Panc1 (cell line): ENCODE measurements at regions not wholly inside any gene's neighbourhood (a gene's known extent, or its start where the extent isn't known, plus 50 kb on each side); places are given as distances from the start of the nearest gene placed in this dataset.

Experiments
- ATAC-seq: fragments of 200-7000 bp; cut with Tn5 transposase; 2 replicates; pipeline ENCODE4 v1.9.1; 2020; ENCODE audit warnings: mild to moderate bottlenecking, moderate library complexity
- BruUV-seq: library from RNA; stranded (reverse); fragments of 400-500 nt; replicated peaks from 2 replicates; lab custom pipeline; 2021; lab: Mats Ljungman, UMichigan
- CTCF ChIA-PET: fragments of 300-600 bp; sonication (Branson Sonifier 250); formaldehyde crosslinking; loops from one replicate; lab custom pipeline; 2022; ENCODE audit warnings: antibody characterized with exemption; lab: Charles Lee
- POLR2A ChIA-PET: fragments of 300-600 bp; sonication (Branson Sonifier 250); formaldehyde crosslinking; loops from one replicate; lab custom pipeline; 2022; ENCODE audit warnings: antibody characterized with exemption; lab: Charles Lee
- DNase-seq: peaks from one replicate; pipeline ENCODE4 v3.0.0-alpha.2; 2010; ENCODE audit warnings: low read depth, low spot score
- H3K27ac ChIP-seq: 2 replicates; pipeline ENCODE4 v1.5.1; 2011; ENCODE audit warnings: mild to moderate bottlenecking, low read length, inconsistent platforms
- H3K27me3 ChIP-seq: fragments of 200-500 bp; sonication (Bioruptor generic); 2 replicates; pipeline ENCODE4 v1.6.0; 2014; ENCODE audit warnings: low read length, inconsistent platforms; ENCODE audit not compliant: control insufficient read depth, insufficient read depth
- H3K36me3 ChIP-seq: fragments of 200-500 bp; sonication (Bioruptor generic); 2 replicates; pipeline ENCODE4 v1.5.1; 2014; ENCODE audit warnings: inconsistent platforms, mild to moderate bottlenecking, low read length, moderate library complexity; ENCODE audit not compliant: control insufficient read depth, insufficient read depth
- H3K4me1 ChIP-seq: 2 replicates; pipeline ENCODE4 v1.5.1; 2011; ENCODE audit warnings: inconsistent platforms, mild to moderate bottlenecking, low read length, moderate library complexity; ENCODE audit not compliant: control insufficient read depth, insufficient read depth
- H3K4me3 ChIP-seq, 2 experiments: 2 replicates each; pipeline ENCODE4 v1.5.1; 2011 to 2012; ENCODE audit warnings: low read depth in 2 of 2, low read length in 2 of 2, mild to moderate bottlenecking in 2 of 2, inconsistent platforms in 1 of 2, moderate library complexity in 1 of 2
- H3K9me3 ChIP-seq: fragments of 200-500 bp; sonication (Bioruptor generic); 2 replicates; pipeline ENCODE4 v1.5.1; 2014; ENCODE audit warnings: low read depth, mild to moderate bottlenecking, inconsistent platforms, low read length, moderate library complexity; ENCODE audit not compliant: control insufficient read depth, insufficient read depth
- CTCF ChIP-seq: fragments of 450-650 bp; IDR thresholded peaks from 2 replicates; pipeline ENCODE4 v1.5.1; 2017; ENCODE audit warnings: mild to moderate bottlenecking
- POLR2AphosphoS5 ChIP-seq: IDR thresholded peaks from 2 replicates; pipeline ENCODE4 v1.6.1; 2012; ENCODE audit warnings: mild to moderate bottlenecking, low read depth, low read length, moderate library complexity
- REST ChIP-seq, 2 experiments: IDR thresholded peaks; 2 replicates each; pipeline ENCODE4 v1.6.1; 2011 to 2012; ENCODE audit warnings: low read depth in 2 of 2, control low read depth in 1 of 2, low read length in 1 of 2, mild to moderate bottlenecking in 1 of 2, moderate library complexity in 1 of 2; ENCODE audit not compliant: insufficient read depth in 1 of 2
- SIN3A ChIP-seq: IDR thresholded peaks from 2 replicates; pipeline ENCODE4 v1.6.1; 2012; ENCODE audit warnings: low read depth, mild to moderate bottlenecking, low read length, moderate library complexity, borderline replicate concordance; ENCODE audit not compliant: insufficient read depth
- TCF7L2 ChIP-seq: IDR thresholded peaks from 2 replicates; pipeline ENCODE4 v1.6.1; 2011; ENCODE audit warnings: mild to moderate bottlenecking, low read depth, low read length, inconsistent platforms
- in situ Hi-C: cut with HindIII; loops from 2 replicates; pipeline ENCODE4 v1.10.0; 2016; ENCODE audit warnings: low sequenced_read_pairs, low pct_unique_long_range_greater_than_20kb
- intact Hi-C: fragments of 100-400 bp; cut with micrococcal nuclease; formaldehyde crosslinking; loops from one replicate; pipeline ENCODE4 v1.10.0; 2022; ENCODE audit not compliant: unreplicated experiment

GRCh38 chr13:34300559-34300958 is 482.6 kb downstream of the RFC3 start:
- TF ChIP-seq SIN3A (no peak), REST (IDR thresholded peaks at IDR 0.05; ENCODE audit: insufficient read depth in 1 of 2, low read depth in 2 of 2, low read length in 1 of 2) (no peak), POLR2AphosphoS5 (no peak), TCF7L2 (no peak), CTCF (no peak)
- CTCF ChIA-PET, result no interaction called here
- DNase-seq, result no peak

GRCh38 chr13:34302596-34302995 is 484.6 kb downstream of the RFC3 start:
- no TSS peak for BruUV-seq
- Histone ChIP-seq H3K36me3 (no peaks in the 10 kb centered on the region), H3K27me3 (no peaks in the 10 kb centered on the region), H3K4me1 (no peaks in the 10 kb centered on the region), H3K4me3 (no peak overlapping the region), H3K27ac (no peak overlapping the region), H3K9me3 (no peaks in the 10 kb centered on the region)
- ATAC-seq (no peak), DNase-seq (no peak)
- TF ChIP-seq CTCF, result no peak
- TF ChIP-seq POLR2AphosphoS5, result no peak
- TF ChIP-seq TCF7L2, result no peak
- TF ChIP-seq SIN3A, result no peak
- CTCF ChIA-PET, result no interaction called here
- POLR2A ChIA-PET, result no interaction called here
- intact Hi-C loops (no loop called here), in situ Hi-C loops (no loop called here)

More at GRCh38 chr13:34300559-34300958, 482.6 kb downstream of the RFC3 start:
- BruUV-seq, result no TSS peak
- in situ Hi-C loops, result no loop called here
- Histone ChIP-seq H3K27me3 (no peaks in the 10 kb centered on the region), H3K9me3 (no peaks in the 10 kb centered on the region), H3K27ac (no peak overlapping the region), H3K4me1 (no peaks in the 10 kb centered on the region), H3K36me3 (no peaks in the 10 kb centered on the region), H3K4me3 (no peak overlapping the region)
- no peak for ATAC-seq
- intact Hi-C loops, result no loop called here
- POLR2A ChIA-PET, result no interaction called here
